ENCODE measurements at regions not wholly inside any gene's neighbourhood (a gene's known extent, or its start where the extent isn't known, plus 50 kb on each side); places are given as distances from the start of the nearest gene placed in this dataset.

DNA sequence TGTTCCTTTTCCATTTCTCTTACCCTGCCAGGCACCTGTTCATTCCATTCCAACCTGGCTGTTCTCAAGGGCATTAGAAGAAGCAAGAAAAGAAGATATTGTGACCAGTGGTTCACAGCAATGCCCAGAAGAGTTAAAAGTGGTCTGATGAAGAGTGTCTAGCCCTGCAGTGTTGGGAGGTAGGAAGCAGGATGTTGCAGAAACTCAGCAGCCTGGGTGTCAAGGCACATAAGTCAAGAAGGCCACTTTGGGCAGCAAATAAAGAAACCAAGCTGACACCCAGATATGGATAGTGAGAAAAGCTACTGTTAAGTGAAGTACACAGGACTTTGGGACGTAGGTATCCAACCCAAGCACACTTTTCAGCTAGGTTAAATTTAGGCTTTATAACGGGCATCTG lies 199.9 kb upstream of the SATB1 start:
- intact Hi-C loops (cut with micrococcal nuclease) = no loop called here
- Mint-ChIP-seq H3K9me3 (no peaks in the 10 kb centered on the region), H3K36me3 (ENCODE audit: low read depth) (no peaks in the 10 kb centered on the region), H3K4me3 (no peak overlapping the region), H3K27me3 (no peaks in the 10 kb centered on the region), H3K27ac (no peak overlapping the region), H3K4me1 (ENCODE audit: low read depth) (peaks cover 10% of the 10 kb centered on the region)
- TF ChIP-seq CTCF (IDR thresholded peaks at IDR 0.05) = no peak
- ATAC-seq = no peak
- DNase-seq = no peak
- POLR2A ChIA-PET = no interaction called here
- CTCF ChIA-PET = interaction anchor here (0.8 to 2.1 kb wide), 3 partner anchors 9 to 177 kb away, joined by 3 to 6 read pairs (median 5); no protein-coding TSS in a partner anchor

GRCh38 chr3:18623220-18623619 lies 198.1 kb upstream of the SATB1 start:
- ATAC-seq = no peak
- Mint-ChIP-seq H3K4me3 (no peak overlapping the region), H3K27me3 (no peaks in the 10 kb centered on the region), H3K4me1 (ENCODE audit: low read depth) (peaks cover 10% of the 10 kb centered on the region), H3K36me3 (ENCODE audit: low read depth) (no peaks in the 10 kb centered on the region), H3K27ac (no peak overlapping the region), H3K9me3 (no peaks in the 10 kb centered on the region)
- ChIA-PET CTCF (no interaction called here), POLR2A (interaction anchor here (1.5 kb wide), 1 partner anchor 15 kb away, joined by 4 read pairs; no protein-coding TSS in a partner anchor)
- intact Hi-C loops (cut with micrococcal nuclease) = no loop called here
- no peak for DNase-seq
- TF ChIP-seq CTCF (IDR thresholded peaks at IDR 0.05) = no peak

DNA sequence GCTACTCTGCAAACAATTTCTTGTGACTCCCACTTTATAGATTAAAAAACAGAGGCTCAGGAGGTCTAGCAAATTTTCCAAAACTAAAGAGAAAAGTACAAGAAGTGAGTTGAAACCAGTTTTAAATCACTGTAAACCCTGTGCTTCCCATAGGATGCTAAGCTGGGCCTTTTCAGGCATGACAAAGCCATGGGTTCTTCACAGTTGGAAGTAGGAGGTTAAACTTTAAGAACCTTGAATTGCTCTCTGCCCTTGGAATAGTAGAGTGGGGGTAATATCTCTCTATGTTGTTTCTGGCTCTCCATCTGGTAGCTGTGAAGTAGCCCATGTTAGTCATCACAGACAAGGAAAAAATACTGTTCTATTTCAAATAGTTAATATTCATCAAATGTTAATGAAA lies 193.6 kb upstream of the SATB1 start:
- no peak for DNase-seq
- no peak for TF ChIP-seq CTCF (IDR thresholded peaks at IDR 0.05)
- H3K4me1 Mint-ChIP-seq (ENCODE audit: low read depth) = peaks cover 2% of the 10 kb centered on the region
- no peak overlapping the region for H3K4me3 Mint-ChIP-seq
- H3K9me3 Mint-ChIP-seq = no peaks in the 10 kb centered on the region
- ChIA-PET CTCF (no interaction called here), POLR2A (interaction anchor here (0.6 kb wide), 1 partner anchor 1851 kb away, joined by 3 read pairs; no protein-coding TSS in a partner anchor)
- H3K27ac Mint-ChIP-seq = no peak overlapping the region
- no peak for ATAC-seq
- intact Hi-C loops (cut with micrococcal nuclease) = no loop called here
- H3K27me3 Mint-ChIP-seq = no peaks in the 10 kb centered on the region
- H3K36me3 Mint-ChIP-seq (ENCODE audit: low read depth) = no peaks in the 10 kb centered on the region

DNA sequence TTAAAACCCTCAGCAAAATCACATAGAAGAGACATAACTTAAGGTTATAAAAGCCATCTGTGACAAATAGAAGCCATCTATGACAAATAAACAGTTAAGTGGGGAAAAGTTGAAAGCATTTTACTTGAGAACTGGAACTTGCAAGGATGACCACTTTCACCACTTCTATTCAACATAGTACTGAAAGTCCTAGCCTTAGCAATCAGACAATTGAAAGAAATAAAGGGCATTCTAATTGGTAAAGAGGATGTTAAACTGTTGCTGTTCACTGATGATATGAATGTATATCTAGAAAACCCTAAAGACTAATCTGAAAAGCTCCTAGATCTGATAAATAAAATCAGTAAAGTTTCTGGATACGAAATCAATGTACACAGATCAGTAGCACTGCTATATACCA lies 186.9 kb upstream of the SATB1 start:
- ATAC-seq (no peak), DNase-seq (no peak)
- no peak for TF ChIP-seq CTCF (IDR thresholded peaks at IDR 0.05)
- Mint-ChIP-seq H3K9me3 (peaks cover 8% of the 10 kb centered on the region), H3K36me3 (ENCODE audit: low read depth) (peaks cover 4% of the 10 kb centered on the region), H3K4me1 (ENCODE audit: low read depth) (no peaks in the 10 kb centered on the region), H3K27ac (no peak overlapping the region), H3K27me3 (no peaks in the 10 kb centered on the region), H3K4me3 (no peak overlapping the region)
- ChIA-PET POLR2A (no interaction called here), CTCF (no interaction called here)
- intact Hi-C loops (cut with micrococcal nuclease) = no loop called here

- H3K36me3 Mint-ChIP-seq (ENCODE audit: low read depth) = peaks cover 4% of the 10 kb centered on the region
- H3K4me3 Mint-ChIP-seq = no peak overlapping the region
- ChIA-PET CTCF (no interaction called here), POLR2A (interaction anchor here (1.5 kb wide), 1 partner anchor 10 kb away, joined by 3 read pairs; no protein-coding TSS in a partner anchor)
- intact Hi-C loops (cut with micrococcal nuclease) = no loop called here
- no peak overlapping the region for H3K27ac Mint-ChIP-seq
- H3K27me3 Mint-ChIP-seq = no peaks in the 10 kb centered on the region
- DNase-seq (no peak), ATAC-seq (no peak)
- no peak for TF ChIP-seq CTCF (IDR thresholded peaks at IDR 0.05)
- peaks cover 8% of the 10 kb centered on the region for H3K9me3 Mint-ChIP-seq
- H3K4me1 Mint-ChIP-seq (ENCODE audit: low read depth) = no peaks in the 10 kb centered on the region
Measured at GRCh38 chr3:18609187-18609586, 184.0 kb upstream of the SATB1 start.

Data from activated CD8-positive, alpha-beta T cell treated with anti-CD3 and anti-CD28 coated beads for 36 hours (primary cell).